Calu3 (cell line): ENCODE measurements at regions not wholly inside any gene's neighbourhood (a gene's known extent, or its start where the extent isn't known, plus 50 kb on each side); places are given as distances from the start of the nearest gene placed in this dataset.

ENCODE experiments used
- BruUV-seq: library from RNA; stranded (reverse); fragments of 400-500 nt; replicated peaks from 2 replicates; lab custom pipeline; 2021; lab: Mats Ljungman, UMichigan
- CTCF ChIA-PET: fragments of 300-600 bp; sonication (Branson Sonifier 250); formaldehyde crosslinking; loops from one replicate; lab custom pipeline; 2022; ENCODE audit warnings: antibody characterized with exemption; lab: Charles Lee
- DNase-seq: peaks from one replicate; pipeline ENCODE4 v3.0.0; 2022
- H3K27ac Mint-ChIP-seq: one replicate; pipeline ENCODE4 v1.8.0; 2022; ENCODE audit warnings: mixed read lengths; ENCODE audit not compliant: unreplicated experiment
- H3K27me3 Mint-ChIP-seq: one replicate; pipeline ENCODE4 v1.8.0; 2022; ENCODE audit warnings: mixed read lengths; ENCODE audit not compliant: unreplicated experiment
- H3K36me3 Mint-ChIP-seq: one replicate; pipeline ENCODE4 v1.8.0; 2022; ENCODE audit warnings: mild to moderate bottlenecking, moderate library complexity, mixed read lengths; ENCODE audit not compliant: insufficient read depth, unreplicated experiment
- H3K4me1 Mint-ChIP-seq: one replicate; pipeline ENCODE4 v1.8.0; 2022; ENCODE audit warnings: mild to moderate bottlenecking, low read depth, mixed read lengths; ENCODE audit not compliant: unreplicated experiment
- H3K4me3 Mint-ChIP-seq: one replicate; pipeline ENCODE4 v1.8.0; 2022; ENCODE audit warnings: mild to moderate bottlenecking, low read depth, moderate library complexity, mixed read lengths; ENCODE audit not compliant: unreplicated experiment
- H3K9me3 Mint-ChIP-seq: one replicate; pipeline ENCODE4 v1.8.0; 2022; ENCODE audit warnings: low read depth, mixed read lengths; ENCODE audit not compliant: unreplicated experiment
- intact Hi-C: fragments of 100-400 bp; cut with micrococcal nuclease; formaldehyde crosslinking; loops from one replicate; pipeline ENCODE4 v1.10.0; 2022; ENCODE audit not compliant: unreplicated experiment
- TF ChIP-seq, protein P1 (sequence below): fragments of 200-600 bp; IDR thresholded peaks from one replicate; pipeline ENCODE4 v1.8.0; 2022; ENCODE audit warnings: antibody characterized with exemption; ENCODE audit not compliant: unreplicated experiment

DNA sequence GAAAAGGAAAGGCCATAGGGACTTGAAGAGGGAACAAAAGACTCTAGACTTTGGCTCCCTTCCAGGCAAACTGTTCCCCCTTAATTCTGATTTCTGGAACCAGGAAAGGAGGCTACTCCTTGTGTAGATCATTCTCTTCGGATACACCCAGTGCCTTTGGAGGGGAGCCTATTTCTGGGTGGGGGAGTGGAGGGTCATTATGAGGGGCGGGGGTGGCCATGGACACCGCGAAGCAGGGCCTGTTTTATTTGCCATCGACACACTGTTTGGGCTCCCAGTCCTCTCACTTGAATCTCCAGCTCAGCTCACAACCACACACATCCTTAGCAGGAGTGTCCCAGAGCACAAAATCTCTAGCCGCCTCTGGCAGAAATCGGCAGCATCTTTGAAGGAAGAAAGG is 132.3 kb downstream of the PXDC1 start:
- Mint-ChIP-seq H3K4me3 (no peak overlapping the region), H3K4me1 (no peaks in the 10 kb centered on the region), H3K27ac (no peak overlapping the region), H3K27me3 (peaks cover 48% of the 10 kb centered on the region), H3K36me3 (no peaks in the 10 kb centered on the region), H3K9me3 (no peaks in the 10 kb centered on the region)
- intact Hi-C loops, result no loop called here
- BruUV-seq, result no TSS peak
- TF ChIP-seq, protein P1, sequence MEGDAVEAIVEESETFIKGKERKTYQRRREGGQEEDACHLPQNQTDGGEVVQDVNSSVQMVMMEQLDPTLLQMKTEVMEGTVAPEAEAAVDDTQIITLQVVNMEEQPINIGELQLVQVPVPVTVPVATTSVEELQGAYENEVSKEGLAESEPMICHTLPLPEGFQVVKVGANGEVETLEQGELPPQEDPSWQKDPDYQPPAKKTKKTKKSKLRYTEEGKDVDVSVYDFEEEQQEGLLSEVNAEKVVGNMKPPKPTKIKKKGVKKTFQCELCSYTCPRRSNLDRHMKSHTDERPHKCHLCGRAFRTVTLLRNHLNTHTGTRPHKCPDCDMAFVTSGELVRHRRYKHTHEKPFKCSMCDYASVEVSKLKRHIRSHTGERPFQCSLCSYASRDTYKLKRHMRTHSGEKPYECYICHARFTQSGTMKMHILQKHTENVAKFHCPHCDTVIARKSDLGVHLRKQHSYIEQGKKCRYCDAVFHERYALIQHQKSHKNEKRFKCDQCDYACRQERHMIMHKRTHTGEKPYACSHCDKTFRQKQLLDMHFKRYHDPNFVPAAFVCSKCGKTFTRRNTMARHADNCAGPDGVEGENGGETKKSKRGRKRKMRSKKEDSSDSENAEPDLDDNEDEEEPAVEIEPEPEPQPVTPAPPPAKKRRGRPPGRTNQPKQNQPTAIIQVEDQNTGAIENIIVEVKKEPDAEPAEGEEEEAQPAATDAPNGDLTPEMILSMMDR, result no peak
- CTCF ChIA-PET, result no interaction called here
- DNase-seq, result no peak

DNA sequence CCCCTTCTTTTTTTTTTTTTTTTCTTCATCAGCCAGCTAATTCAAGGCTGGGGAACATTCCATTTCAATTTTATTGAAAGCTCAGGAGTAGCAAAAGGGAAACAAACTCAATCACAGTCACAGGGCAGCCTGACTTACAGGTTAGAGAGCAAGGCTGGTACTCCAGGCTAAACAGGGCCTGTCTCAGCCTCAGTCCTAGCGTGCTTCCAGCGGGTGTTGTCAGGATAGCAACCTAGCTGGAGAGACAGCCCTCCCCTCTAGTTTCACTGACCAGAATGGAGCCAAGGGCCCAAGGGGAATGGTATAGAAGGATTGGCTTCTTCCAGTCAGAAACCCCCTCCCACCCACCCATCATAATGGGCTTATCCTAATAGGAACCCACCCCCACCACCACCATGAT is 132.9 kb downstream of the PXDC1 start:
- Mint-ChIP-seq H3K9me3 (no peaks in the 10 kb centered on the region), H3K4me1 (no peaks in the 10 kb centered on the region), H3K4me3 (no peak overlapping the region), H3K27ac (no peak overlapping the region), H3K36me3 (no peaks in the 10 kb centered on the region), H3K27me3 (peaks cover 43% of the 10 kb centered on the region)
- BruUV-seq, result no TSS peak
- CTCF ChIA-PET, result no interaction called here
- TF ChIP-seq, protein P1, result no peak
- intact Hi-C loops, result no loop called here
- DNase-seq, result no peak

DNA sequence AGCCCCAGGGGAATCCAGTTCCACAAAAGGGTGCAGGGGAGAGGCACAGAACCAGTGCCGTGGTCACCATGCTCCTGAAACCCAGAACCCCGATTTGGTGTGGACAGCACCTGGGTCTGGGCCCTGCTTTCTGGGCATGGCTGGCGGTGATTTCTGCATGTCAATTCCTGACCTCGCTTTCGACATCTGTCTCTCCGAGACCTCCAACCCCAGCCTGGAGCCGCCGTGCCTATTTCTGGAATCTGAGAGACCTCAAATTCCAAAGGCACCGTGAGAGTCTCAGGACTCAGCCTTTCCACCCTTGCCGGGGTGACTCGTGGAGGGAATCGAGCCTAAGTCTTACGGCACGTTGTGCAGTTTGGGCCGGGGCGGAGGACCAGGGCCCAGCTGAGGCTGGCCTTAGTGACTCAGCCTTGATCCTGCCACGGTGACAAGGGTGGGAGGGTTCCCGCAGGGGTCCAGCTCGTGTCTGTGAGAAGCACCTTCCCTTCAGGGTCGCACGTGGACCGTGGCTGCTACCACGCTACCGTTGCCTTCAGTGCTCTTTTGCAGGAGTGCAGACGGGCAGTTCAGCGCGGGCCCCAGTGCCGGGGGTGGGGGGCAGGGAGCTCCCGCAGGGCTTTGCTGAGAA is 133.7 kb downstream of the PXDC1 start:
- CTCF ChIA-PET, result no interaction called here
- H3K27me3 Mint-ChIP-seq, result peaks cover 35% of the 10 kb centered on the region
- no peaks in the 10 kb centered on the region for H3K9me3 Mint-ChIP-seq
- H3K36me3 Mint-ChIP-seq, result no peaks in the 10 kb centered on the region
- no peak overlapping the region for H3K27ac Mint-ChIP-seq
- peaks cover 4% of the 10 kb centered on the region for H3K4me1 Mint-ChIP-seq
- no peak for DNase-seq
- intact Hi-C loops, result no loop called here
- BruUV-seq, result no TSS peak
- TF ChIP-seq, protein P1, result no peak
- H3K4me3 Mint-ChIP-seq, result no peak overlapping the region

DNA sequence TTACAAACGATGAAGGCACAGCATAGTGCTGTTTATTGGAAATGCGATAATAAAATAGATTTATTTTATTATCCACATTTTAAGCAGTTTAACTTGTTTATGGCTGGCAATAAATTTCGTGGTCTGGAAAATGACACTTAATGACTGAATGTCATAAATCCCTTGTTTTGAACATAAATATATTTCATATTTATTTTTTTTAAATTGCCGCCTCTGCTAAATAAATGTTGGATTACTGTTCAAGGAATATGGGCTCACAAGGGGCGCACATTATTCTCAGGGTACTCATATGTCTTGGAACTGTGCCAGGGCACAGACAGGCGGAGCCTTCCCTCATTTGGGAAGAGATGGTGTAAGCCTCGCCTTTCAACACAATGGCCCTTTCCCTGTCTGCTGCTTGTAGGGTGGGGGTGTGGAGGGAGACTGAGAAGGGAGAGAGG is 134.3 kb downstream of the PXDC1 start:
- H3K4me1 Mint-ChIP-seq, result peaks cover 10% of the 10 kb centered on the region
- intact Hi-C loops, result no loop called here
- no peaks in the 10 kb centered on the region for H3K36me3 Mint-ChIP-seq
- TF ChIP-seq, protein P1, result no peak
- H3K27ac Mint-ChIP-seq, result no peak overlapping the region
- CTCF ChIA-PET, result no interaction called here
- H3K9me3 Mint-ChIP-seq, result no peaks in the 10 kb centered on the region
- DNase-seq, result no peak
- H3K4me3 Mint-ChIP-seq, result no peak overlapping the region
- no TSS peak for BruUV-seq
- peaks cover 41% of the 10 kb centered on the region for H3K27me3 Mint-ChIP-seq
